Sigmoid colon (tissue), 4 donors: ENCODE measurements at regions not wholly inside any gene's neighbourhood (a gene's known extent, or its start where the extent isn't known, plus 50 kb on each side); places are given as distances from the start of the nearest gene placed in this dataset.

Experiments
- CTCF ChIP-seq, 4 experiments: fragments of 450-650 bp in 3 of 4; fragments of 200-600 bp in 1 of 4; IDR thresholded peaks; one replicate each; pipeline ENCODE4 v1.5.1; 2016 to 2019; ENCODE audit warnings: antibody characterized with exemption in 4 of 4, mild to moderate bottlenecking in 3 of 4, moderate library complexity in 2 of 4
- EP300 ChIP-seq, 4 donors: sonication (generic); formaldehyde crosslinking; IDR thresholded peaks; one replicate each; pipeline ENCODE4 v1.6.1; 2017; ENCODE audit warnings: antibody characterized with exemption in 4 of 4
- POLR2A ChIP-seq, 2 donors: fragments of 450-650 bp; IDR thresholded peaks; one replicate each; pipeline ENCODE4 v1.6.1; 2016; ENCODE audit warnings: antibody characterized with exemption in 2 of 2, mild to moderate bottlenecking in 2 of 2, moderate library complexity in 2 of 2
- POLR2AphosphoS5 ChIP-seq, 4 donors: sonication (generic); formaldehyde crosslinking; IDR thresholded peaks; one replicate each; pipeline ENCODE4 v1.6.1; 2017; ENCODE audit warnings: antibody characterized with exemption in 4 of 4

GRCh38 chr2:238504181-238504931 is 77.6 kb downstream of the ASB1 start:
- no peak for TF ChIP-seq POLR2A (IDR thresholded peaks at IDR 0.05)
- no peak for TF ChIP-seq CTCF (IDR thresholded peaks at IDR 0.05)
- no peak for TF ChIP-seq EP300 (IDR thresholded peaks at IDR 0.05)
- TF ChIP-seq POLR2AphosphoS5 (IDR thresholded peaks at IDR 0.05), result no peak
